Stimulated activated CD4-positive, alpha-beta T cell treated with anti-CD3 and anti-CD28 coated beads, Interleukin-4, amount 100 ng/mL, for 1 hour (primary cell): ENCODE measurements at regions not wholly inside any gene's neighbourhood (a gene's known extent, or its start where the extent isn't known, plus 50 kb on each side); places are given as distances from the start of the nearest gene placed in this dataset.
"Not testable (repeated sequence)": the region's sequence is repeated elsewhere in the genome, so short reads cannot be mapped to it uniquely, and the experiment has no call there.

Experiments
- DNase-seq: peaks from one replicate; pipeline ENCODE4 v3.0.0-alpha.2; 2020

- no peak for DNase-seq
Measured at GRCh38 chr3:43236008-43236407, 50.3 kb upstream of the SNRK start.

GRCh38 chr3:43233062-43233461 is 53.3 kb upstream of the SNRK start:
- no peak for DNase-seq

GRCh38 chr3:43231276-43232000 is 54.9 kb upstream of the SNRK start:
- DNase-seq = no peak

- not testable (repeated sequence) for DNase-seq
Measured at GRCh38 chr3:43229865-43230264, 56.5 kb upstream of the SNRK start.

GRCh38 chr3:43227685-43228084 is 58.7 kb upstream of the SNRK start:
- DNase-seq = not testable (repeated sequence)

- DNase-seq = no peak
Measured at GRCh38 chr3:43224405-43225073, 61.8 kb upstream of the SNRK start.

GRCh38 chr3:43223670-43224364 is 62.5 kb upstream of the SNRK start:
- no peak for DNase-seq

- DNase-seq = no peak
Measured at GRCh38 chr3:43222590-43222989, 63.8 kb upstream of the SNRK start.

GRCh38 chr3:43221076-43221475 is 65.3 kb upstream of the SNRK start:
- DNase-seq = no peak

- DNase-seq = no peak
Measured at GRCh38 chr3:43219616-43220015, 66.7 kb upstream of the SNRK start.

- no peak for DNase-seq
Measured at GRCh38 chr3:43218921-43219320, 67.4 kb upstream of the SNRK start.

GRCh38 chr3:43218156-43218555 is 68.2 kb upstream of the SNRK start:
- no peak for DNase-seq

GRCh38 chr3:43217633-43218032 is 68.7 kb upstream of the SNRK start:
- no peak for DNase-seq

GRCh38 chr3:43217206-43217605 is 69.1 kb upstream of the SNRK start:
- DNase-seq = no peak

GRCh38 chr3:43215663-43216275 is 70.6 kb upstream of the SNRK start:
- DNase-seq = no peak

GRCh38 chr3:43215138-43215537 is 71.2 kb upstream of the SNRK start:
- DNase-seq = no peak

GRCh38 chr3:43214616-43215015 is 71.7 kb upstream of the SNRK start:
- no peak for DNase-seq

- DNase-seq = no peak
Measured at GRCh38 chr3:43213631-43214030, 72.7 kb upstream of the SNRK start.

- DNase-seq = no peak
Measured at GRCh38 chr3:43212914-43213611, 73.3 kb upstream of the SNRK start.

GRCh38 chr3:43211681-43212080 is 74.7 kb upstream of the SNRK start:
- DNase-seq = no peak

GRCh38 chr3:43210049-43211027 is 76.0 kb upstream of the SNRK start:
- no peak for DNase-seq

GRCh38 chr3:43207628-43208085 is 78.7 kb upstream of the SNRK start:
- no peak for DNase-seq
